Retinal pigment epithelial cell (primary cell): ENCODE measurements at regions not wholly inside any gene's neighbourhood (a gene's known extent, or its start where the extent isn't known, plus 50 kb on each side); places are given as distances from the start of the nearest gene placed in this dataset.

Experiments used
- DNase-seq: peaks from one replicate; pipeline ENCODE4 v3.0.0-alpha.2; 2010; ENCODE audit warnings: low read depth
- H3K4me3 ChIP-seq: 2 replicates; pipeline ENCODE4 v1.5.1; 2011; ENCODE audit warnings: mild to moderate bottlenecking, low read length, control low read depth, moderate library complexity
- TF ChIP-seq, protein P1 (sequence below): conservative IDR thresholded peaks from 2 replicates; pipeline ENCODE4 v1.5.1; 2011; ENCODE audit warnings: low read depth, low read length, control low read depth, inconsistent platforms

GRCh38 chr5:24899180-24899579 is 254.4 kb upstream of the CDH10 start:
- H3K4me3 ChIP-seq: no peak overlapping the region
- TF ChIP-seq, protein P1, sequence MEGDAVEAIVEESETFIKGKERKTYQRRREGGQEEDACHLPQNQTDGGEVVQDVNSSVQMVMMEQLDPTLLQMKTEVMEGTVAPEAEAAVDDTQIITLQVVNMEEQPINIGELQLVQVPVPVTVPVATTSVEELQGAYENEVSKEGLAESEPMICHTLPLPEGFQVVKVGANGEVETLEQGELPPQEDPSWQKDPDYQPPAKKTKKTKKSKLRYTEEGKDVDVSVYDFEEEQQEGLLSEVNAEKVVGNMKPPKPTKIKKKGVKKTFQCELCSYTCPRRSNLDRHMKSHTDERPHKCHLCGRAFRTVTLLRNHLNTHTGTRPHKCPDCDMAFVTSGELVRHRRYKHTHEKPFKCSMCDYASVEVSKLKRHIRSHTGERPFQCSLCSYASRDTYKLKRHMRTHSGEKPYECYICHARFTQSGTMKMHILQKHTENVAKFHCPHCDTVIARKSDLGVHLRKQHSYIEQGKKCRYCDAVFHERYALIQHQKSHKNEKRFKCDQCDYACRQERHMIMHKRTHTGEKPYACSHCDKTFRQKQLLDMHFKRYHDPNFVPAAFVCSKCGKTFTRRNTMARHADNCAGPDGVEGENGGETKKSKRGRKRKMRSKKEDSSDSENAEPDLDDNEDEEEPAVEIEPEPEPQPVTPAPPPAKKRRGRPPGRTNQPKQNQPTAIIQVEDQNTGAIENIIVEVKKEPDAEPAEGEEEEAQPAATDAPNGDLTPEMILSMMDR: no peak
- no peak for DNase-seq

- DNase-seq: no peak
- no peak overlapping the region for H3K4me3 ChIP-seq
- TF ChIP-seq, protein P1: no peak
These were observed 219.5 kb upstream of the CDH10 start for GRCh38 chr5:24864244-24864643.

- no peak for DNase-seq
- H3K4me3 ChIP-seq: no peak overlapping the region
- TF ChIP-seq, protein P1: no peak
These were observed 217.3 kb upstream of the CDH10 start for GRCh38 chr5:24862117-24862516.

DNA sequence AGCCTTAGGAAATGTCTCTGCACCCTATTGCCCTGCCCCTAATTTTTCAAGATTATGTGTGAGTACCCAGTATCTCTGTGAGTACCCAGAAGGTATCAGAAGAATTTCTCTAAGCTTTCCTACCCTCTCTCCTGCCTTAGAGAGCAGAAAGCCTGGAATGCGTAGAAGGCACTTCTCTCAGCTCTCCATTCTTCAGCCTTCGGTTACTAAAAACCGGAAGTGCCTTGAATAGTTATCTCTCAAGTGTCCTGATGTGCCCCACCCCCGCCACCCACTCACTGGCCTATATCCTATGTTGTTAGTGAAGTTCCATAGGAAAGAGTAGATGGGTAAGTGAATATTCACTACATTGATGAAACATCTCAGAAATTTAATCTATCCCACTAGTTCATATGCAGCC is 210.7 kb upstream of the CDH10 start:
- DNase-seq: no peak
- TF ChIP-seq, protein P1: no peak
- no peak overlapping the region for H3K4me3 ChIP-seq

GRCh38 chr5:24854850-24855249 is 210.1 kb upstream of the CDH10 start:
- no peak overlapping the region for H3K4me3 ChIP-seq
- TF ChIP-seq, protein P1: no peak

DNA sequence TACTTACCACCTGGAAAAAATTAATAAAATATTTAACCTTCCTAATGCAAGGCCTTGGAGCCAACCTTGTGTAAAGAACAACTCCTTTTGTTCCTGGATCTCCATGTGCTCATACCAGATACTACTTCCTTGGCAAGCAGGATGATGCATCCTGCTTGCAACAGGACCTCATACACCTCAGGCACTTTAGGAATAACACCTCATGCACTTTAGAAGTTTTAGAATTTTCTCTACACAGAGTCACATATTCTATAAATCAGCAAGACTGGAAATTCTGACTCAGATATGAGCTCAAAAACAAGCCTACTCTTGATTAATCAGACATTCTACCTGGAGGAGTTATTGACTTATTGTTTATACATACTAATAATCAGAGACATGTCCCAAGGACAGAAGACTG is 209.6 kb upstream of the CDH10 start:
- no peak for DNase-seq
- H3K4me3 ChIP-seq: no peak overlapping the region
- TF ChIP-seq, protein P1: no peak

More at GRCh38 chr5:24854850-24855249, 210.1 kb upstream of the CDH10 start:
- no peak for DNase-seq

- no peak overlapping the region for H3K4me3 ChIP-seq
- TF ChIP-seq, protein P1: no peak
- DNase-seq: no peak
These were observed 206.2 kb upstream of the CDH10 start for GRCh38 chr5:24850926-24851486.
